ENCODE measurements at regions not wholly inside any gene's neighbourhood (a gene's known extent, or its start where the extent isn't known, plus 50 kb on each side); places are given as distances from the start of the nearest gene placed in this dataset.

- TF ChIP-seq CTCF (IDR thresholded peaks at IDR 0.05) = no peak
- TF ChIP-seq POLR2A (IDR thresholded peaks at IDR 0.05) = no peak
Measured at GRCh38 chr7:33819658-33820057, 85.7 kb upstream of the BMPER start.
